Naive thymus-derived CD8-positive, alpha-beta T cell (primary cell): ENCODE measurements at regions not wholly inside any gene's neighbourhood (a gene's known extent, or its start where the extent isn't known, plus 50 kb on each side); places are given as distances from the start of the nearest gene placed in this dataset.
"Not testable (repeated sequence)": the region's sequence is repeated elsewhere in the genome, so short reads cannot be mapped to it uniquely, and the experiment has no call there.

Experiments used
- ATAC-seq, 2 donors: fragments of 150-1000 bp; cut with Tn5 transposase in 1 of 2; sonication (Bioruptor Pico), chemical (Tn5 transposase) in 1 of 2; 1 replicate in 1 of 2; 2 replicates in 1 of 2; pipeline ENCODE4 v1.10.0; 2021; ENCODE audit warnings: mild to moderate bottlenecking in 2 of 2, moderate library complexity in 2 of 2
- POLR2A ChIA-PET: fragments of 350-600 bp; sonication (Branson Sonifier 250); formaldehyde crosslinking; loops from one replicate; lab custom pipeline; 2021; ENCODE audit warnings: antibody characterized with exemption; lab: Charles Lee
- DNase-seq, 10 donors: peaks; one replicate each; pipeline versions ENCODE4 v3.0.0 to v3.0.0-alpha.2; 2020 to 2022
- H3K27ac Mint-ChIP-seq, 10 donors: one replicate each; pipeline ENCODE4 v1.8.0; 2020 to 2022; ENCODE audit warnings: mild to moderate bottlenecking in 10 of 10, mixed read lengths in 10 of 10, moderate library complexity in 4 of 10, inconsistent platforms in 1 of 10
- H3K27me3 Mint-ChIP-seq, 5 donors: one replicate each; pipeline ENCODE4 v1.8.0; 2021 to 2022; ENCODE audit warnings: mixed read lengths in 5 of 5
- H3K36me3 Mint-ChIP-seq, 3 donors: one replicate each; pipeline ENCODE4 v1.8.0; 2020 to 2022; ENCODE audit warnings: mixed read lengths in 3 of 3, mild to moderate bottlenecking in 2 of 3, inconsistent platforms in 1 of 3
- H3K4me1 Mint-ChIP-seq, 4 donors: one replicate each; pipeline ENCODE4 v1.8.0; 2021 to 2022; ENCODE audit warnings: mixed read lengths in 4 of 4
- H3K4me3 Mint-ChIP-seq, 10 donors: one replicate each; pipeline ENCODE4 v1.8.0; 2020 to 2022; ENCODE audit warnings: mild to moderate bottlenecking in 10 of 10, mixed read lengths in 10 of 10, moderate library complexity in 6 of 10, inconsistent platforms in 1 of 10
- H3K9me3 Mint-ChIP-seq, 9 donors: one replicate each; pipeline ENCODE4 v1.8.0; 2020 to 2022; ENCODE audit warnings: mixed read lengths in 9 of 9, mild to moderate bottlenecking in 3 of 9, inconsistent platforms in 1 of 9, moderate library complexity in 1 of 9

DNA sequence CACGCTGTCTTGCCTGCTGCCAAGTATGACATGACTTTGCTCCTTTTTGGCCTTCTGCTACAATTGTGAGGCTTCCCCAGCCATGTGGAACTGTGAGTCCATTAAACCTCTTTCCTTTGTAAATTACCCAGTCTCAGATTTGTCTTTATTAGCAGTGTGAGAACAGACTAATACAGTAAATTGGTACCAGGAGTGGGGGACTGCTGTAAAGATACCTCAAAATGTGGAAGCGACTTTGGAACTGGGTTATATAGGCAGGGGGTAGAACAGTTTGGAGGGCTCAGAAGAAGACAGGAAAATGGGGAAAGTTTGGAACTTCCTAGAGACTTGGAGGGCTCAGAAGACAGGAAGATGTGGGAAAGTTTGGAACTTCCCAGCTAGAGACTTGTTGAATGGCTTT, 104.0 kb downstream of the IFI44 start:
- H3K4me1 Mint-ChIP-seq, ATAC-seq, H3K27ac Mint-ChIP-seq, H3K4me3 Mint-ChIP-seq, DNase-seq, POLR2A ChIA-PET: not testable (repeated sequence)
- Mint-ChIP-seq H3K27me3 (peaks cover 2 to 19% (median 7%) of the 10 kb centered on the region in 5 donors), H3K36me3 (peaks cover 0 to 15% (median 0%) of the 10 kb centered on the region in 3 donors), H3K9me3 (peaks cover 3 to 22% (median 12%) of the 10 kb centered on the region in 9 donors)

DNA sequence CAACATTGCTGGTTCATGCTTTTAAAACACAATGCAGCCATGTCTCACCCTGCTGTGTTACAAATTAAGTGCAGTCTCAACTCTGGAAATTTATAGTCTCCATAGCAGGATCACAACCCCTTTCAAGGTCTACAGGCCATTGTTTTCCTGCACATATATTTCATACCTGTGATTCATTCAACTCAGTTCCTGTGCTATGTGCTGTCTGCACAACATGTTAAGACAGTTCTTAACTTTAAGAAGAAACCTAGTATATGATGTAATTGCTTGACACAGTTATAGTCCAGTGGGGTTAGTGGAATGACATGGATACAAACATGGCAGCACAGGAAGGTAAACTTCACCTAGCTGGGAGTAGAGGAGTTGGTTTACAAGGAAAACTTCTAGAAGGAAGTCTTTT, 106.4 kb downstream of the IFI44 start:
- no peak for ATAC-seq
- Mint-ChIP-seq H3K27ac (no peak overlapping the region), H3K36me3 (peaks cover 0 to 15% (median 0%) of the 10 kb centered on the region in 3 donors), H3K27me3 (peaks cover 0 to 16% (median 6%) of the 10 kb centered on the region in 5 donors), H3K4me1 (no peaks in the 10 kb centered on the region), H3K9me3 (peaks cover 3 to 22% (median 12%) of the 10 kb centered on the region in 9 donors), H3K4me3 (no peak overlapping the region)
- POLR2A ChIA-PET, result no interaction called here
- no peak for DNase-seq

DNA sequence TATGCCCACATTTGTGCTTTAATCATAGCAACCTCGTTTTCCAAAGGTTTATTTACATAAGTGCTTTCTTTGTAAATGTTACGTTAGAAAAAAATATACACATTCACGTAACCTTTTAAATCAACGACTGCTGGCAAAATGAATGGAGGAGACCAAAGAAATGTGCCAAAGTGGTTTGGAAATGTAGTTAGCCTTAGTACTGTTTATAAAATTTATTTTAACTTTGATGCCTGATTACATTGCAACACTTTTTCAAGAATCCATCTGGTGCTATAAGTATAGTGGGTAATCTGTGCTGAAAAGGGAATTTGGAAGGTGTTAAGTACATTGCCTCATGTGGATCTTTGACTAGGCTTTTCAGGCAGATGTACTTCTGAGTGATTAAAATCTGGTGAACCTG, 108.9 kb downstream of the IFI44 start:
- DNase-seq, result no peak
- H3K4me1 Mint-ChIP-seq, result no peaks in the 10 kb centered on the region

DNA sequence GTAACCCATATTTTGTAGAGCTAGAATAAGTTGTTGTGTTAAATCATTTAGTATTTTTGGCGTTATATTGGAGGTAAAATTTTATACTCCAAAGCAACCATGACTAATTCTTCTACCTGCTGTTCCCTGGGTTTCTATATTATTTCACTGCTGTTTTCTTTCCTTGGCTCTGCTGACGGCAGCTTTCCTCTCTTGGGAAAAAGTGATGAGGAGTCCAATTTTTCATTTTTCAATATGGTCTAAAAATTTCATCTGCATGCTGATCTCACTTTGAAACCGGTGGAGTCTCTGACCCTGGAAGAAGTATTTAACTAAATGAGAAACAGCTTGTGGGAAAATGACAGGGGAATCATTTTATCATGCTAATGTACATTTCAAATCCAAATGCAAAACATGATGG, 110.2 kb downstream of the IFI44 start:
- H3K27me3 Mint-ChIP-seq, result peaks cover 0 to 14% (median 3%) of the 10 kb centered on the region in 5 donors
- H3K4me1 Mint-ChIP-seq, result no peaks in the 10 kb centered on the region
- no peak for ATAC-seq
- peaks cover 0 to 11% (median 6%) of the 10 kb centered on the region in 9 donors for H3K9me3 Mint-ChIP-seq
- no peak overlapping the region for H3K27ac Mint-ChIP-seq
- no peak for DNase-seq
- H3K36me3 Mint-ChIP-seq, result peaks cover 0 to 7% (median 0%) of the 10 kb centered on the region in 3 donors
- no peak overlapping the region for H3K4me3 Mint-ChIP-seq
- POLR2A ChIA-PET, result no interaction called here

More for the DNA sequence above, 108.9 kb downstream of the IFI44 start:
- Mint-ChIP-seq H3K36me3 (peaks cover 0 to 14% (median 0%) of the 10 kb centered on the region in 3 donors), H3K4me3 (no peak overlapping the region), H3K27me3 (peaks cover 0 to 20% (median 6%) of the 10 kb centered on the region in 5 donors), H3K9me3 (peaks cover 3 to 17% (median 11%) of the 10 kb centered on the region in 9 donors), H3K27ac (no peak overlapping the region)
- no peak for ATAC-seq
- POLR2A ChIA-PET, result no interaction called here

DNA sequence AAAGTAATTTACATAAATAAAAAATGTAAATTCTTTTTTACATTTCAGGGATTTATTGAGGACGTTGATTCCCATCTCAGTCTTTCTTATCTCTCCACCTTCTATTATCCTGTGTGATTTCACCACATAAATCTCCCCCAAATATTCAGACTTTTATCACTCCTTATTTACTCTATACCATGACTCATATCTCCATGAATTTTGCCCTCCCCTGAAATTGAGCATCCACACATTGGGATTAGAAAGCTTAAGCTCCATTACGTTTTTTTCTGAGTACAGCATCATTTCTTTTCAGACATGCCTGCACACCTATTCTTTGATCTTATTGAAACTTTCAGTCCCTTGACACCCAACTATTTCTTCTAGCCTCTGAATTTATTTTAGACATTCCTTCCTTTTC, 111.2 kb downstream of the IFI44 start:
- POLR2A ChIA-PET, result no interaction called here
- peaks cover 0 to 1% (median 0%) of the 10 kb centered on the region in 3 donors for H3K36me3 Mint-ChIP-seq
- no peak overlapping the region for H3K27ac Mint-ChIP-seq
- ATAC-seq (no peak), DNase-seq (no peak)
- H3K27me3 Mint-ChIP-seq, result peaks cover 0 to 13% (median 2%) of the 10 kb centered on the region in 5 donors
- no peaks in the 10 kb centered on the region for H3K4me1 Mint-ChIP-seq
- H3K4me3 Mint-ChIP-seq, result no peak overlapping the region
- peaks cover 0 to 4% (median 1%) of the 10 kb centered on the region in 9 donors for H3K9me3 Mint-ChIP-seq

DNA sequence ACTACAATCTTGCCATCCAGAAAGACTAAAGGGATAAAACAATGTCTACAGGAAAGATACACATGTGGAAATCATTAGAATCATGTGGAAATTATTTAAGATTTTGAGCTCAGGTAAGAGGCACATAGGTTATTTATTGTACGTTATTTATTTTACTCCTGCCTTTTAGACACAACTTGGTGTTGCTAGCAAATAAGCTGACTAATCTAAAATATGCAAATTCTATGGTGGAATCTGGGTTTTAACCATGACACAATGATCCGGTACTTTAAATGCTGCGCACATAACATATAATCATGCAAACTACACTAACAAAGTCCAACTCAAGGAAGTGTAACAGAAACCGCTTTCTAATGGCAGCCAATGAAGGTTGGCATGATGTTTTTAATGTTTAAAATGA, 112.5 kb downstream of the IFI44 start:
- ATAC-seq, result no peak

DNA sequence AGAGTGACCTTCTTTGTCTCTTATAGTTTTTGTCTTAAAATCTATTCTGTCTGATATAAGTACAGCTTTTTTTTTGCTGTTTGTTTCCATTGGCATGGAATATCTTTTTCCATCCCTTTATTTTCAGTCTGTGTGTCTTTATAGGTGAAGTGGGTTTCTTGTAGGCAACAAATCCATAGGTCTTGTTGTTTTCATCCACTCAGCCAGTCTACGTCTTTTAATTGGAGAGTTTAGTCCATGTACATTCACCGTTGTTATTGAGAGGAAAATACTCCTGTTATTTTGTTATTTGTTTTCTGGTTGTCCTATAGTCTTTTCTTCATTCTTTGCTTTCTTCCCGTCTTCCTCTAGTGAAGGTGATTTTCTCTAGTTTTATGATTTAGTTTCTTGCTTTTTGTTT, 115.9 kb downstream of the IFI44 start:
- no peak for DNase-seq
- Mint-ChIP-seq H3K27me3 (peaks cover 0 to 15% (median 0%) of the 10 kb centered on the region in 5 donors), H3K4me3 (no peak overlapping the region), H3K36me3 (no peaks in the 10 kb centered on the region), H3K27ac (no peak overlapping the region), H3K4me1 (no peaks in the 10 kb centered on the region), H3K9me3 (peaks cover 0 to 5% (median 0%) of the 10 kb centered on the region in 9 donors)
- POLR2A ChIA-PET, result no interaction called here
- ATAC-seq, result no peak

More for the DNA sequence above, 112.5 kb downstream of the IFI44 start:
- POLR2A ChIA-PET, result no interaction called here
- no peaks in the 10 kb centered on the region for H3K36me3 Mint-ChIP-seq
- no peak overlapping the region for H3K27ac Mint-ChIP-seq
- peaks cover 0 to 17% (median 2%) of the 10 kb centered on the region in 5 donors for H3K27me3 Mint-ChIP-seq
- peaks cover 0 to 5% (median 0%) of the 10 kb centered on the region in 9 donors for H3K9me3 Mint-ChIP-seq
- no peak for DNase-seq
- H3K4me3 Mint-ChIP-seq, result no peak overlapping the region
- no peaks in the 10 kb centered on the region for H3K4me1 Mint-ChIP-seq

DNA sequence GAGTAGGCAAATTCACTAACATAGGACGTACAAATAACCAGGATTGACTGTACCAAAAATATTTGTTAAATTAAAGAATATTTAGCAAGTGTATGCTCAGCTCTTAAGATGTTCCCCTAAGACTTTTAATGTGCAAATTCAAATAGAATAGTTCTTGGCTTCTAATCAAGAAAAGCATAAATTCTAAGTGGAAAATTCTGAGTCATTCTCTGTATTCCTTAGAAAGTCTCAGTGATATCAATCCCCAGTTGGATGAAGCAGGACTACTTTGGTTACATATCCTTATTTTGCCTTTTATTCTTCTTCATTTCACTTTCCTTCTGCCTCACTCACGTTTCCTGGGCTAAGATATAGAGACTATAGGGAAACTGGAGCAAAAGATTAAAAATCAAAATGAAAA, 130.2 kb downstream of the IFI44 start:
- H3K9me3 Mint-ChIP-seq, result peaks cover 0 to 3% (median 0%) of the 10 kb centered on the region in 9 donors
- H3K4me3 Mint-ChIP-seq, result no peak overlapping the region
- POLR2A ChIA-PET, result no interaction called here
- DNase-seq (no peak), ATAC-seq (no peak)
- peaks cover 1 to 12% (median 8%) of the 10 kb centered on the region in 5 donors for H3K27me3 Mint-ChIP-seq
- H3K36me3 Mint-ChIP-seq, result no peaks in the 10 kb centered on the region
- no peak overlapping the region for H3K27ac Mint-ChIP-seq
- H3K4me1 Mint-ChIP-seq, result peaks cover 0 to 2% (median 0%) of the 10 kb centered on the region in 4 donors

DNA sequence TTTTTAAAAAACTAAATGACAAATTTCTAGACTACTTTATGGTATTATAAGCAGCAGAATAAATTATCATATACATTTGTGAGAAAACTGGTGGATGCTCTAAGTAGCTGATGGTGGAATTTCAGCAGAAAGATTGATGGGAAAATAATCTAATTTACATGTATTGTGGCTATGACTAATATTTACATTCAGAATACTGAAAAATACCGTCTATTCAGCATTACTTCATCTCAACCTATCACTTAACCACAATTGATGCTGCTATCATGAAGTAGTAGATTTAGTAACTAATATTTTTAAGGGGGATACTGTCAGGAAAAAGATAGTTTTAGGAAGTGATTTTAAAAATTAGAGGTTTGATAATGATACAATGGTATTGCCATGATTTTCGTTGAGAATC, 137.9 kb downstream of the IFI44 start:
- Mint-ChIP-seq H3K27me3 (peaks cover 0 to 3% (median 0%) of the 10 kb centered on the region in 5 donors), H3K4me3 (no peak overlapping the region), H3K9me3 (peaks cover 0 to 5% (median 0%) of the 10 kb centered on the region in 9 donors), H3K27ac (no peak overlapping the region), H3K36me3 (no peaks in the 10 kb centered on the region), H3K4me1 (no peaks in the 10 kb centered on the region)
- POLR2A ChIA-PET, result no interaction called here
- no peak for DNase-seq
- ATAC-seq, result no peak

DNA sequence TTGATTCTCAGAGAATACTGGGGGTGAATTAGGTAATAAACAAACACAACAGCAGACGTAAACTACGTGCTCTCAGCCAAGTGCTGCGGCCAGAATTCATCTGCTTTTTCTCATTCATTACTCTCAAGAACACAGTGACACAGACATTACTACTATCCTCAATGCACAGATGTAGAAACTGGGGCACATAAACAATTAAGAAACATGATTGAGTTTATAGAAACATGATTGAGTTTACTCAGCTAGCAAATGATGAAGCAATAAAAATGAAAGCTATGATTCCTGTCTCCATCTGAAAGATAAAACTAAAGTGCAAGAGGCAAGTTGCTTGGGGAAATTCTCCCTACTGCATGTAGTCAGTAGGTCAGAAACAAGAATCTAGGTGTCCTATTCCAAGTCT, 140.5 kb downstream of the IFI44 start:
- DNase-seq (no peak), ATAC-seq (no peak)
- POLR2A ChIA-PET, result no interaction called here
- H3K36me3 Mint-ChIP-seq, result no peaks in the 10 kb centered on the region
- no peak overlapping the region for H3K27ac Mint-ChIP-seq
- H3K9me3 Mint-ChIP-seq, result peaks cover 0 to 8% (median 0%) of the 10 kb centered on the region in 9 donors
- H3K4me1 Mint-ChIP-seq, result no peaks in the 10 kb centered on the region
- peaks cover 0 to 3% (median 0%) of the 10 kb centered on the region in 5 donors for H3K27me3 Mint-ChIP-seq
- no peak overlapping the region for H3K4me3 Mint-ChIP-seq

DNA sequence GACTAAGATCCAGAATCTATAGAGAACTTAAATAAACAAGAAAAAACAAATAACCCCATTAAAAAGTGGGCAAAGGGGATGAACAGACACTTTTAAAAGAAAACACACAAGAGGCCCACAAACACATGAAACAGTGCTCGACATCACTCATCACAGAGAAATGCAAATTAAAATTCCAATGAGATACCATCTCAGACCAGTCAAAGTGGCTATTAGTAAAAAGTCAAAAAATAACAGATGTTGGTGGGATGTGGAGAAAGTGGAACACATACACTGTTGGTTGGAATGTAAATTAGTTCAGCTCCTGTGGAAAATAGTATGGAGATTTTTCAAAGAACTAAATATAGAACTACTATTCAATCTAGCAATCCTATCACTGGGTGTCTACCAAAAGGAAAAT, 143.1 kb downstream of the IFI44 start:
- peaks cover 0 to 6% (median 0%) of the 10 kb centered on the region in 5 donors for H3K27me3 Mint-ChIP-seq
- peaks cover 0 to 8% (median 0%) of the 10 kb centered on the region in 9 donors for H3K9me3 Mint-ChIP-seq
- H3K4me3 Mint-ChIP-seq, result no peak overlapping the region
- no peaks in the 10 kb centered on the region for H3K36me3 Mint-ChIP-seq
- POLR2A ChIA-PET, result no interaction called here
- no peak overlapping the region for H3K27ac Mint-ChIP-seq
- no peaks in the 10 kb centered on the region for H3K4me1 Mint-ChIP-seq
- ATAC-seq, result no peak
- DNase-seq, result no peak

DNA sequence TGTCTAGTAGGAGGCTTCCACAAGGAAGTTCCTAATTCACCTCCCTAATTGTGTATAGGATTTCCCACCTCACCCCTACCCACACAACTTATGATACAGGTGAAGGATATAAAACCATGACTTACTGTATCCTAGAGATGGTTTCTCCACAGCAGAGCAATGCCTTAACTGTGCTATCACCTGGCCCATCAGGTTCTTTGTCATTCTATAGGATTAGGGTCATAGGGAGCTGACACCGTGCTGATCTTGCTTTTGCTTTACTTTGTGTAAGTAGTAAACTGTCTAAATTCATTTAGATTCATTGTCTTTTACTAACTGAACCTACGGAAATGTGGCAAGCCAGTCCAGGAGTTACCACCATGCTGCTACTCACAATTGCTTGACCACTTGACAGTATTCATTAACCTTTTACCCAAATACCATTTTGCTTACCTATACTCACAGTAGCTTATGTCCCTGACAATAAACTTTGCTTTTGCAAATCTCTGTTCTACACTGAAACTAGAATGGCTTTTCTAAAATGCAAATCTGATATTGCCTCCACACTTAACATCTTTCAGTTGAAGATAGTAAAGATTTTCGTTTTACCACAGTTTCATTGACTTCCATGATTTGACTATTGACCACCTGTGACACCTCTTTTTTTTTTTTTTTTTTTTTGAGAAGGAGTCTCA, 147.6 kb downstream of the IFI44 start:
- Mint-ChIP-seq H3K4me3 (no peak overlapping the region), H3K27me3 (peaks cover 0 to 5% (median 0%) of the 10 kb centered on the region in 5 donors), H3K9me3 (peaks cover 0 to 4% (median 0%) of the 10 kb centered on the region in 9 donors), H3K27ac (no peak overlapping the region), H3K4me1 (no peaks in the 10 kb centered on the region), H3K36me3 (no peaks in the 10 kb centered on the region)
- no peak for ATAC-seq
- DNase-seq, result no peak
- POLR2A ChIA-PET, result no interaction called here

DNA sequence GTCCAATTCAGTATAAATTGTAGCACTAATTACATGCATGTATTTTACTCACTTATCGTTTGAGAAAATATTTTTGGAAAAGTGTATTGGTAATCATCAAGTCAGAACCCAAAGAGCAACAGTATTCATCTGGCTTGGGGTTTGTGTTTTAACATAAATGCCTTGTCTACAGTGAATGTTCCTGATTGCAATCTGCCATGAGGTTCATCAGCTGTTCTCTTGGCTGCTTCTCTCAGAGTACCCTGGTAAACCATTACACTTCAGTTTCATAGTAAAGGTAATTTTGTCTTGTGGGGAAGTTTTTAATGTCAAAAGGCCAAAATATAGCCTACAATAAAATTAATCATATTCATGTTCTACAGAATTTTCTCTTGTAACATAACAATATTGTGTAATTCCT, 150.3 kb downstream of the IFI44 start:
- H3K27me3 Mint-ChIP-seq, result peaks cover 0 to 5% (median 0%) of the 10 kb centered on the region in 5 donors
- H3K27ac Mint-ChIP-seq, result no peak overlapping the region
- DNase-seq (no peak), ATAC-seq (no peak)
- no peaks in the 10 kb centered on the region for H3K36me3 Mint-ChIP-seq
- POLR2A ChIA-PET, result no interaction called here
- H3K4me1 Mint-ChIP-seq, result no peaks in the 10 kb centered on the region
- H3K9me3 Mint-ChIP-seq, result peaks cover 0 to 1% (median 0%) of the 10 kb centered on the region in 9 donors
- no peak overlapping the region for H3K4me3 Mint-ChIP-seq
